ENCODE measurements at regions not wholly inside any gene's neighbourhood (a gene's known extent, or its start where the extent isn't known, plus 50 kb on each side); places are given as distances from the start of the nearest gene placed in this dataset.

GRCh38 chr14:97166497-97166896 lies 369.3 kb downstream of the VRK1 start:
- no peak for TF ChIP-seq MAX (IDR thresholded peaks at IDR 0.05; ENCODE audit: insufficient read depth, insufficient read length)
- no peak for TF ChIP-seq POLR2AphosphoS5 (IDR thresholded peaks at IDR 0.05; ENCODE audit: insufficient read depth, low read depth, low read length)
- no peak for TF ChIP-seq CTCF (IDR thresholded peaks at IDR 0.05; ENCODE audit: extremely low read depth in 1 of 2, insufficient read depth in 1 of 2, low read depth in 1 of 2, low read length in 2 of 2)
- TF ChIP-seq EZH2 (IDR thresholded peaks at IDR 0.05; ENCODE audit: borderline replicate concordance, low read depth, low read length, severe bottlenecking), result no peak
- TF ChIP-seq POLR2A (IDR thresholded peaks at IDR 0.05; ENCODE audit: low read depth, low read length), result no peak
